Bronchial epithelial cell (primary cell): ENCODE measurements at regions not wholly inside any gene's neighbourhood (a gene's known extent, or its start where the extent isn't known, plus 50 kb on each side); places are given as distances from the start of the nearest gene placed in this dataset.
"Not testable (repeated sequence)": the region's sequence is repeated elsewhere in the genome, so short reads cannot be mapped to it uniquely, and the experiment has no call there.

ENCODE experiments used
- DNase-seq: peaks from one replicate; pipeline ENCODE4 v3.0.0-alpha.2; 2010; ENCODE audit warnings: low read depth
- FAIRE-seq: peaks from 2 replicates; lab custom pipeline; 2011; peaks lifted over from hg19 to GRCh38; lab: Jason Lieb, UNC
- H3K27me3 ChIP-seq: 2 replicates; pipeline ENCODE4 v1.5.1; 2011; ENCODE audit warnings: low read length; ENCODE audit not compliant: control insufficient read depth, insufficient read depth
- H3K36me3 ChIP-seq: 2 replicates; pipeline ENCODE4 v1.5.1; 2011; ENCODE audit warnings: low read length; ENCODE audit not compliant: control insufficient read depth, insufficient read depth
- H3K4me3 ChIP-seq: 2 replicates; pipeline ENCODE4 v1.5.1; 2011; ENCODE audit warnings: mild to moderate bottlenecking, low read depth, low read length, control low read depth
- CTCF ChIP-seq: IDR thresholded peaks from 2 replicates; pipeline ENCODE4 v1.5.1; 2011; ENCODE audit warnings: mild to moderate bottlenecking, moderate library complexity, low read length, control low read depth, inconsistent platforms; ENCODE audit not compliant: insufficient read depth, severe bottlenecking

GRCh38 chr7:29684151-29684786, 120.6 kb downstream of the PRR15 start:
- DNase-seq, H3K36me3 ChIP-seq, FAIRE-seq, H3K27me3 ChIP-seq: not testable (repeated sequence)
- peak overlapping the region; percentile 46 for H3K4me3 ChIP-seq

GRCh38 chr7:29684787-29685650, 121.3 kb upstream of the WIPF3 start:
- FAIRE-seq (no peak), DNase-seq (peak; percentile 51)
- Histone ChIP-seq H3K36me3 (no peaks in the 10 kb centered on the region), H3K27me3 (no peaks in the 10 kb centered on the region), H3K4me3 (peak overlapping the region; percentile 46)
- no peak for TF ChIP-seq CTCF

GRCh38 chr7:29685651-29686271, 120.5 kb upstream of the WIPF3 start:
- not testable (repeated sequence) for H3K36me3 ChIP-seq, H3K27me3 ChIP-seq, FAIRE-seq
- H3K4me3 ChIP-seq = peak overlapping the region; percentile 46
- peak; percentile 4 for DNase-seq

GRCh38 chr7:29690510-29690909, 115.8 kb upstream of the WIPF3 start:
- not testable (repeated sequence) for DNase-seq, H3K4me3 ChIP-seq, H3K36me3 ChIP-seq, H3K27me3 ChIP-seq, FAIRE-seq

GRCh38 chr7:29696402-29696801, 109.9 kb upstream of the WIPF3 start:
- H3K4me3 ChIP-seq, H3K36me3 ChIP-seq, FAIRE-seq, H3K27me3 ChIP-seq, DNase-seq: not testable (repeated sequence)

GRCh38 chr7:29699723-29700122, 106.6 kb upstream of the WIPF3 start:
- not testable (repeated sequence) for DNase-seq, H3K36me3 ChIP-seq, FAIRE-seq, H3K4me3 ChIP-seq, H3K27me3 ChIP-seq

- not testable (repeated sequence) for H3K36me3 ChIP-seq, H3K27me3 ChIP-seq, DNase-seq, FAIRE-seq, H3K4me3 ChIP-seq
Observed at GRCh38 chr7:29701540-29701939, 104.8 kb upstream of the WIPF3 start.

- H3K4me3 ChIP-seq, FAIRE-seq, H3K36me3 ChIP-seq, DNase-seq, H3K27me3 ChIP-seq: not testable (repeated sequence)
Observed at GRCh38 chr7:29703830-29704229, 102.5 kb upstream of the WIPF3 start.

- H3K36me3 ChIP-seq, H3K27me3 ChIP-seq, H3K4me3 ChIP-seq, DNase-seq, FAIRE-seq: not testable (repeated sequence)
Observed at GRCh38 chr7:29709002-29709401, 97.3 kb upstream of the WIPF3 start.

- not testable (repeated sequence) for H3K27me3 ChIP-seq, FAIRE-seq, H3K36me3 ChIP-seq, H3K4me3 ChIP-seq
- peak; percentile 96 for DNase-seq
Observed at GRCh38 chr7:29723127-29723526, 83.2 kb upstream of the WIPF3 start.
